GM21390 (cell line): ENCODE measurements at regions not wholly inside any gene's neighbourhood (a gene's known extent, or its start where the extent isn't known, plus 50 kb on each side); places are given as distances from the start of the nearest gene placed in this dataset.

Experiments used
- ATAC-seq: cut with Tn5 transposase; IDR thresholded peaks from one replicate; pipeline ENCODE4 v1.9.1; 2021; ENCODE audit not compliant: unreplicated experiment

DNA sequence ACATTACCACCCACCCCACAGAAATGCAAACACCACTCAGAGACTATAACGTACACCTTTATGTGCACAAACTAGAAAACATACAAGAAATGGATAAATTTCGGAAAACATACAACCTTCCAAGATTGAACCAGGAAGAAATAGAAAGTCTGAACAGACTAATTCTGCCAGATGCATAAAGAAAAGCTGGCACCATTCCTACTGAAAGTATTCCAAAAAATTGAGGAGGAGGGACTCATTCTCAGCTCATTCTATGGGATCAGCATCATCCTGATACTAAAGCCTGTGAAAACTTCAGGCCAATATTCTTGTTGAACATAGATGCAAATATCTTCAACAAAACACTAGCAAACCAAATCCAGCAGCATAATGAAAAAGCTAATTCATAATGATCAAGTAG, 115.1 kb upstream of the CD180 start:
- ATAC-seq: no peak

DNA sequence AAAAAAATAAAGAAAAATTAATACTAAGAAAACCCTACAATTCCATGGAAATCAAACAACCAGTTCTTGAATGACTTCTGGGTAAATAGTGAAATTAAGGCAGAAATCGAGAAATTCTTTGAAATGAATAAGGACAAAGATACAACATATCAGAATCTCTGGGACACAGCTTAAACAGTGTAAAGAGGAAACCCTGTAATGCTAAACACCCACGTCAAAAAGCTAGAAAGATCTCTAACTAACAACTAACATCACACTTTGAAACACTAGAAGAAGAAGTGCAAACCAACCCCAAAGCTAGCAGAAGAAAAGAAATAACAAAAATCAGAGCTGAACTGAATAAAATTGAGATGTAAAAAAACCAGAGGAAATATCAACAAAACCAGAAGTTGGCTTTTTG, 114.6 kb upstream of the CD180 start:
- no peak for ATAC-seq

DNA sequence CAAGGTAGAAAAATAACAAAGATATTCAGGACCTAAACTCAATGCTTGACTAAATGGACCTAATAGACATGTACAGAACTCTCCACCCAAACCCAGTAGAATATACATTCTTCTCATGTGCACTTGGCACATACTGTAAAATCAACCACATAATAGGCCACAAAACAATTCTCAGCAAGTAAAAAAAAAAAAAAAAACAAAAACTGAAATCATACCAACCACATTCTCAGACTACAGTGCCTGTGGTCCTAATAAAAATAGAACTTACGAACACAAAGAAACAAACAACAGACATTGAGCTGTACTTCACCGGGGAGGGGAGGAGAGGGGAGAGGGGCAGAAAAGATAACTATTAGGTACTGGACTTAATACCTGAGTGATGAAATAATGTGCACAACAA, 114.1 kb upstream of the CD180 start:
- ATAC-seq: no peak

DNA sequence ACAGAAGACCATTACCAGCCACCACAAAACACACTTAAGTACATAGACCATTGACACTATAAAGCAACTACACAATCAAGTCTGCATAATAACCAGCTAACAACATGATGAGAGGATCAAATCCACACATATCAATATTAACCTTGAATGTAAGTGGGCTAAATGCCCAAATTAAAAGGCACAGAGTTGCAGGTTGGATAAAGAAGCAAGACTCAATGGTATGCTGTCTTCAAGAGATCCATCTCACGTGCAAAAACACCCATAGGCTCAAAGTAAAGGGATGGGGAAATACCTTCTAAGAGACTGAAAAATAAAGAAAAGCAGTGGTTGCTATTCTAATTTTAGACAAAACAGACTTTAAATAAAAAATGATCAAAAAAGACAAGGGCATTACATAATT, 113.6 kb upstream of the CD180 start:
- ATAC-seq: no peak

DNA sequence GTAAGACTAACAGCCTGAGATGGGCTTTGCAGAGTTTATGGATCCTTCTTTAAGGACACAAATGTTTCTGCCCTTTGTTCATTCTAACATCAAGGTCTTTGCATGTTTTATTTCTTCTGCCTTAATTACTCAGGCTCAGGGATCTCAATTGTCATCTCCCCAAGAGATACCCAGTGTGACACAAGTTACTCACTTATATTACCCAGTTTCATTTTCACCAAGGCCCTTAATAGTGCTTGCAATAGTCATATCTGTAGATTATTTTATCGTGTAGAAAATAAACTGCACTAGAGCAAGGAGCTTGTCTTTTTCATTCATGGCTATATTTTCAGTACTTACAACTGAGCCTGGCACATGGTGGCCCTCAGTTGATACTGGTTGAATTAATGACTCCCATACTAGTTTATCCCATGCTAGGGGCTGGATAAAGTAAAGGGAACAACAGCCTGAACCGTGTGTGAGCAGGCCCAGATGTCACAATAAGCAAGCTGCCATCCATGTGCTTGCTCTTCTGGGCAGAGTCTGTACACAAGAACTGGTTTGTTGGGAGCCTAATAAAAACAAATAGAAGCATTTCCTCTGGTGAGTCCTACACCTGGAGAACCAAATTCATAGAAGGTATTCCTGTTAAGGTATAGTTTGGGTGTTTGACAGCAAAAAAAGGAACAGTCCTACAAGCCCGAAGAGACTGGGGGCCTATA, 112.5 kb upstream of the CD180 start:
- no peak for ATAC-seq

DNA sequence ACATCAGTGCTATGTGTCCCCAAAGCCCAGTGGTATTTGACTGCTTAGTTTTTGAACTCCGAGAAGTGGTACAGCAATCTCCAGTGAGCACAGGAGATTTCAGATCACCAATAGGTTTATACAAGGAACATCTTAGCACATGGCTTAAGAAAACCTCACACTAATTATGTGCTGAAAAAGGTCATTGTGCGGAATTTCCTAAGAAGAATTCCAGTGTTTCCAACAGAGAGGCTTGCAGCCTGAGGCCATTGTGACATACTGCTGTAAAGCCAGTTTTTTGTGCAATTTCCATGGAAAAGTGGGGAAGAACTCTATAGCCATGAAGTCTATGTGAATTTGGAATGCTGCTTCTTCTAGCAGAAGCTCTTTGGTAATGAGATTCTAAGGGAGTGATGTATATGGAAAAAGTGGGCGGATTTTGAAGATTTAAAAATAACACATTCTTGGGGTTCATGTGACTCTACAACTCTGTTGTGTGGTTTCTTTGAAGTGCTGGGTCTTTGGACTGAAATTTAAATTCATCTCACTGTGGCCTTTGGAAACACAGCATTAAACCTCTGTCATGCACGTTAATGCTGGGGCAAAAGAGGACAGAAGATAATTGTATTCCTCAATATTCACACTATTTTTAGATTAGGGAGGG, 110.5 kb upstream of the CD180 start:
- no peak for ATAC-seq

DNA sequence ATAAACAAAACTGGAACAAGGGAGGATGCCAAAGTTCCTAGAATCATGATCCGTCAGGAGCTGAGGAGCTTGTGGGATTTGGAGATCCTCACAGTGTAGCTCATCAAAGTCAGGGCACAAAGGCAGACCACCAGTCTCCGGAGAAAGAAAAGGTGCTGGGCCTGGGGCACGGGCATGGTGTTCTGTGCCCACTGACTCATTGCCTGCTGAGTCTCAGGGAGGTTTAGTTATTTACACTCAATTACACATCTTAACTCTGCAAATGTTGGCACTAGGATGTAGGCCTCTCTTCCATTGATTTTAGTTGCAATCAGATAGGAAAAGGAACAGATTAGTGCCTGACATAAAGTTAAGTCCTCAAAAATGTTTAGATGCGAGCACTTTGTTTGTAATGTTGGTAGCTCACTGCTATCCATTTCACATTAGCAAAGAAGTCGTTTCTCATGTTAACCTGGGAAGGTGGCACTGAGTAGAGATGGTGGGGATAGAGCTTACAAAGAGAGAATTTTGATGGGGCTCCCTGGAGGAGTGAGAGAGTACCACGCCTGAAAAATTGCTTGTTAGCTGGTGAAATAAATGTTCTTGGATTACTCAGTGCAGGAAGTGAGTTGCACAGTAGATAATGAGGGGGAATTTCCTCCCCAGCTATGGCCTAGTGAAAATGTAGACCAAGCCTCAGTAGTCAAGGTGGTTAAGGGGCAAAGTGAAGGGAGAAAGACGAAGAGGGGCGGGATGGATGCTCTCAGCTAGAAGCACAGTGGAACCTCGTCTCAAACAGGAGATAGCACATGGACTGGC, 109.5 kb upstream of the CD180 start:
- no peak for ATAC-seq

DNA sequence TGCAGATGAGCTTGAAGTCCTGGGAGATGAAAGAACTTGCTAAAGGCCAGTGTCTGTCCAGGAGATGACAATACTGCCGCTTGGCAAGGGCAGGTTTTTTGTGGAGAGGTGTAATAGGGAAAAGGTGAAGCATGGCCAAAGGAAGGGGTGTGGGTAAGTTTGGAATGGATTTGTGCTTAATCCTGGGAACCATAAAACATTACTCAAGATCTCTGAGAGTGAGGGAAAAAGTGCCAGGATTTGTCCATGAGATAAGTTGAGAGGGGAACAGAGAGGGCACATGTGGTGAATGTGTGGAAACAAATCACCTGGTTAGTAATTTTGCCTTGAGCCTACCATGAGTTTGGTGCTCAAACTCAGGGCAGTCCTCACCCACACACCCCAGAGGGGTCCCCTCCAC, 108.8 kb upstream of the CD180 start:
- ATAC-seq: no peak

DNA sequence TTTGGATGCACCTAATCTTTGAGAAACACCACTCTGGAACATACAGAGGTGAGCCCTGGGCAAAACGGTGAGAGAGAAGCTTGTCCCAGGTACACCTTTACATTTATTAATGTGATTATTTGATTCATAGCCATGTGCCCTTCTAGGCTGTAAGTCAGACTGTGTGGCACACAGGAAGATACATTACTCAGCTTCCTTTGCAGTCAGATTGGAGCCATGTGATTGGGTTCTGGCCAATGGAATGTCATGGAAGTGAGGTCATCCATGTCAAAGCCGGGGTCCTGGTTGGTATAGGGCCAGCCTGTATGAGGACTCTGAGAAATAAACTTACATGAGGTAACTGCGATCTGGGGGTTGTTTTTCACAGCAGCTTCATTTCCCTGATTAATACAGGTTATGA, 106.8 kb upstream of the CD180 start:
- ATAC-seq: no peak

DNA sequence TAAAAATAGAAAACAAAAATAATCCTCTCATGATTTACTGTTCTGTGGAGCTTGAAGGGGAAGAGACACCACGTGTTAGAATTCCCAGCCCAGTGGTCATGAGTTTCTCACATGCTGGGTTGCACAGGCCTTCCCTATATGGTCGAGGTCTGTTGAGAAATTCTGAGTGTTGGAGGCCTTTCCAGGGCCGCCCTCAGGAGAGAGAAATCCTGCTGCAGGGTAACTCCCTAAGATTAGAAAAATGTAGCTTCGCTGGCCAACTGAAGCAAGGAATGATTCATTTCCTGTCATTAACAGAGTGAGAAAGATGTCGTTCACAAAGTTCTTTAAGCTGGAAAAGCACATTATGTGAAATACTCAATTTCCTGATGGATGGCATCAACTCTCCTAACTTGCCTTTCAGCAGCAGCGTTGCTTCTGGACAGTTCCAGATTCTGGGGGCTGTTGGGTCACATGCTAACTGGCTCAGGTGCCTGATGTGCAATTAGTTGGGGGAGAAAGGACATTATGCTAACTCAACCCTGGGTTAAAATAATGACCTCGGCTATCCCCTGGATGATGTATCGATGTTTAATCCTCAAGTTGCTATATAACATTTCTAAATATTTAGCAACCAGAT, 104.8 kb upstream of the CD180 start:
- no peak for ATAC-seq

DNA sequence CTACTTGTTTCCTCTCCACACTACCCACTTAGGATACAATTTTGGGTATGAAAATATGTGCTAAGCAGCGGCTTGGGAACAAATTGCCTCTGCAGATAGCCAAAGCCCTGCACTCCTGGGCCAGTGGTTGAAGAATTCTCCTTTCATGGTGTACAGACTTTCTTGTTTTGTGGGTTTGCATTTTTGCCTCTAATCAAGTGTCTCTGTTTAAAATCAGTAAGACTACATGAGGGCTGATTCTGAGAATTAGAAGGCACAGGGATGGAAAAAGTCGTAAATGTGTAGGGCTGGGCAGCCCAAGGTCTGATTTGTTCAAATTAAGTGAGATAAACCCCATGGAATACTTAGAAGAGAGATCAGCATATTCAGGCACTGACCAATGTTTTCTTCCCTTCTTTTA, 103.7 kb upstream of the CD180 start:
- ATAC-seq: no peak

DNA sequence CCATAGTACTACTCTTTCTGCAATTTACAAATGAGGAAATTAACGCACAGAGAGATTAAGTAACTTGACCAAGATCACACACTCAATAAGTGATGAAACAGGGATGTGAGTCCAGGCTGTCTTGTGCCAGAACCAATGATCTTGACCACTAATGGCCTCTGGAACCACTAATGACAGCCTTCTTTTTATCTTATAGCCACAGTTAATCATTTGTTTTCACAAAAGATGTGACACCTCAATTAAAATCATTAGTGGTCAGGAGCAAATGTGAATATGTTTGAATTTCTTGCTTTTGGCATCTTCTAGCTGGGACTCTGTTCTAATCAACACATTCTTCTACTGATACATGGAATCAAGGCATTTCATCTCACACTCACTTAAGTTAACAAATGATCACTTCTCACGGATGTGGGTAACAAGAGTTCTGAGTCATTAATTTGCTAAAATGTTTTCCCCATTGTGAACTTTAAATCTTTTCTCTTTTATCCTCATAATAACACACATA, 102.7 kb upstream of the CD180 start:
- ATAC-seq: no peak

DNA sequence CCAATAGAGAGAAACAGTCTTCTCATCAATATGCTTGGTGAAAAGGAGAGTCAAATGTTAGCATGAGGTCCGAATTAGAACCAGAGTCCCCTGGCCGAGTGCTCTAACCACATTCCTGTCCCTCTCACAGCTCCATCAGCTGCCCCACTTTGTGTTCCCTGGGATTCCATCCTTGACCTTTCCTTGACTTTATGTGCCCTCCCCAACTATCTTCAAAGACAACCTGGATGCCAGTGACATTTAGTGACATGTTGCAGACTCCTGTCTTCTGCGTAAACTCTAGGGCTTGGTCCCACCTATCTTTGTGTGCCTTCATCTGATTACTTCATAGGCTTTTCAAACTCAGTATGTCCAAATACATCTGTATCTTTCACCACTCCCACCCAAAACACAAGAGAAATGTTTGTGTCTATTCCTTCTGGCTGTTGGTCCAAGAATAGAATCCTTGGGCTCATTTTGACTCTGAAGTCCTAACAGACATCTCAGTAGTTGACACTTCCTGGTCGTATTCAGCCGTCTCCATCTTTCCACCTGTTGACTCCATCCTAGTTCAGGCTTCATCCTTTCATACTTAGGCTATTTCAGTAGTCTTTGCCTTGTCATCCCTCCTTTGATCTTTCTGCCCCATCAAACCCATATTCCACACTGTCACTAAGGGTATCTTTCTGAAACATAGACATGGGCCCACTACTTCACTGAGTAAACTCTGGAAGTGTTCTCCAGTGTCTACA, 101.4 kb upstream of the CD180 start:
- no peak for ATAC-seq

DNA sequence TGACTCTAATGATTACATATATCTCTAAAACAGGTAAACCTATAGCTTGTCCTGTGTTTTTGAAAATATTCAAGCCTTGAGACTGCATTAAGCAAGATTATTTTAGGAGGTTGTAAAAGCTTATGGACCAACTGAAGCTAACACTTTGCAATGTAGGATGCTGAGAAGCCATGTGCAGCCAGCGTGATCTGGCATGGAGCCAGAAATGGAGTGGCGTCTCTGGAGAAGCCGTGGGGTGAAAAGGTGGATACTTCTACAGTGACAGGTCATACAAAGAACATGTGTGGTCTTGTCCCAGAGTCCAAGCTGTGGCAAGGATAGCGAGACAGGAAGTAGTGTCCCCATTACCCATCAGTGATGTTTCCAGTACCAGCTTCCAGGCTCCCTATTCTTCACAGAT, 100.8 kb upstream of the CD180 start:
- no peak for ATAC-seq

DNA sequence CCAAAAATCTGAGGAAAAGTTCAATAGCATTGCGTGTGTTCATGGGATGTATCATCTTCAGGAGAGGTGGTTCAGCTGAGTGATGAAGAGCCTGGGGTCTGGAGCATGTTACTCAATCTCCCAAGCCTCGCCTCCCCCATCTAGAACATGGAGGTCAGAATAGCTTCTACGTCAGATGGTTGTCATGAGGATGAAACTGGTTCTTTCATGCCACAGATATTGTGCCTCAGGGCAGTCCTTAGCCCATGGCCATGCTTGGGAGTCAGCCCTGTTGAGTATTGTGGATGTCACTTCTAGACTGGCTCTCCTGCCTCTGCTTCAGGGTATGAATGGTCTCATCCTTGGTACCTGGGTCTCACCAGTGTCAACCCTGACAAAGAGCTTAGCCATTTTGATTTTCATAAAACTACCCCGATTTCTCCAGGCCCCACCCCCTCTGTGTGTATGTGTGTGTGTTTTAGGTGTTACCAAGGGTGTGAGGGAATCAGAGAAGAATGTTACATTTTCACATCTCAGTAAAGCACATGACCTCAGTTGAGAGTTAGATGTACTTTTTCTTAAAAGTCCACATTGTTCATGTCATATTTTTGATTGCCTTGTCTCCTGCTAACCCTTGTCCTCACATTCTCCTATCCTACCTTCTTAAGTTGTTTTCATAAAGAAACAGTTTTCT, 97.8 kb upstream of the CD180 start:
- ATAC-seq: no peak

DNA sequence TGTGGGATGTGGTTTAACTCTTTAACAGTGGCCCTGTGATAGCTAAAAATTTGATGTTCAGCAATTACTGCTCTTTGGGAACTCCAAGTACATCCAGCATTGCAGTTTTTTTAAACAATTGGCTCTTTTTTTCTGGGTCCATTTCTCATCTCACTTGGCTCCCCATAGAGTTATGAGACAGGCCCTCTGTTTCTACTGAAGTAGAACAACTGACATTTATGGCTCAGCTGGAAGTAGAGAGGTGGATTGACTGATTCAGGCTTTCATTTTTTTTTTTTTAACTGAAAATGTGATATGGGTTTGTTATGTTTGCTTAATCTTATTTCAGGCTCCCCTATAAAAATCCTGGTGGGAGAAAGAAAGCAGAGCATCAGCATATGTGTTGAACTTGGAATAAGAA, 96.6 kb upstream of the CD180 start:
- no peak for ATAC-seq

DNA sequence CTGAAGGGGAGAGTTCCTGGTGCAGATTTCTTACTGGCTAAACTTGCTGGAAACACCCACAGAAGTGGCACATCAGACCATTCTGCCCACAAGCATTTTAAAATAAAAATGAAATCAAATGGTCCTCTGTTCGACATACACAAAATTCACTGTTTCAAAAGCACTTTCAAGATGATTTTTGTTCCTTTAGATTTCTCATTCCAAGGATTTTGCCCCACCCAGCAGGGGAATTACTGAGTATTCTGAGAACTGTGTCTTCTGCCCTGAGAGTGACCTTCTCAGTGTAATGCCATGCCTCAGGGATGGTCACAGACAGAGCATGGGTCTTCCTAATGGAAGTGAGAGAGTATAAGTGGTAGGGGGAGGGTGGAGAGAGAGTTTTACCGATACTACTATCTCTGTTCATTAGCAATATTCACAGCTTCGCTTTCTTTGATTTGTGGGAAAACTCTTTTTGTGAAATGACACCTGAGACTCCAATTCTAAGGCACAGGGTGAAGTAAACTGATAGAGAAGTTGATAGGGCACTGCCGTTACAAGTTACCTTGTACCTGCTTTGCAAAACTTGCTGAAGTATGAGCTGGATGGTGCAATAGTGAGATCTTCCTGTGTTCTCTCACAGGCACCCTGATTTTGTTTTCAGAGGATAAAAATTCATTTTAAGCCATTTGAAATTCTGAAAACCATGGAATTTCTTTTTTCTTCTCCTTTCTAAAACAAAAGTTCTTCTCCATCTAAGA, 95.8 kb upstream of the CD180 start:
- ATAC-seq: no peak

DNA sequence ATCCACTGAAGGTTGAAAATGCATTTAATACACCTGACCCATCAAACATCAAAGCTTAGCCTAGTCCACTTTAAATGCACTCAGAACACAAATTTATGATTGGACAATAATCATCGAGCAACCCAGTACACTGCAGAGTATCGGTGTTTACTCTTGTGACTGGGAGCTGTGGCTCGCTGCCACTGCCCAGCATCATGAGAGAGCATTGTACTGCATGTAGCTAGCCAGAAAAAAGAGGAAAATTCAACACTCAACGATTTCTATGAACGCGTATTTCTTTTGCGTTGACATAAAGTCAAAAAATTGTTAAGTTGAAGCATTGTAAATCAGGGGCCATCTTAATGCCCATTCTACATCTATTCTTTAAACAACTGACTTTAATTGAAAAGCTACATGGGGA, 95.1 kb upstream of the CD180 start:
- no peak for ATAC-seq

DNA sequence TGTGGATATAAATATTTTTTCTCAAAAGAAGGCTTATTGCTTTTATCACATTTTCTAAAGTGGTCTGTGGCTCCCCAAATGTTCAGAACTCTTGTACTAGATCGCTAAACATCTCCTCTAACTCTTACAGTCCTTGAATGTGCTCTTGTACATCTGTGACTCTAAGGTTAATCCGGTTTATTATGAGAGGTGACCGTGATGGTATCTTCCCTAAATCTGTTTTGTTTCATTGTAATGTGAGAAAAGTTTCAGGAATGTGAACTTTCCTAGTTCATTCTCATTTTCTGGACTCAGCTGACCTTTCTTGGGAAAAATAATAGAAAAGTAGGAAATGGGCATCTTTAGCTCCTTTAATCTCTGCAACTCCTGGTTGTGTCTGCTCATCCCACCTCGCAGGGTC, 94.5 kb upstream of the CD180 start:
- no peak for ATAC-seq

DNA sequence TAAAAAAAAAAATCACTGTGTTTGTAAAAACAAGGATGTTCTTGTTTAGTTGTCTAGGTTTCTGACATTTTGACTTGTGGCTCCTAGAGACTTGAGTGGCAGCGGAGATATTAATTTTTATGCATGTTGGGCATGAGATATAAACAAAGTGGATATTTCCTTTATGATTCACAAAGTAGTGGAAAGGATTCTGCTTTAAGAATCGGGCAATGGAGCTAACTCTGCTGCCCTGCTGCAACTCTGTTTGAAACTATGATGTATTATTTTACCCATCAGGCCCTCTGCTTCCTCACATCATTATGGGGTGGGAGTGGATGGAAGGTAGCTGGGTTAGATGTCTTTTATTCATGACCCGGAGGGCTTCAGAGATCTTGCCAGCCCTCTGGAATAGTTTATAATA, 94.1 kb upstream of the CD180 start:
- no peak for ATAC-seq
